ENCODE measurements at regions not wholly inside any gene's neighbourhood (a gene's known extent, or its start where the extent isn't known, plus 50 kb on each side); places are given as distances from the start of the nearest gene placed in this dataset.

DNA sequence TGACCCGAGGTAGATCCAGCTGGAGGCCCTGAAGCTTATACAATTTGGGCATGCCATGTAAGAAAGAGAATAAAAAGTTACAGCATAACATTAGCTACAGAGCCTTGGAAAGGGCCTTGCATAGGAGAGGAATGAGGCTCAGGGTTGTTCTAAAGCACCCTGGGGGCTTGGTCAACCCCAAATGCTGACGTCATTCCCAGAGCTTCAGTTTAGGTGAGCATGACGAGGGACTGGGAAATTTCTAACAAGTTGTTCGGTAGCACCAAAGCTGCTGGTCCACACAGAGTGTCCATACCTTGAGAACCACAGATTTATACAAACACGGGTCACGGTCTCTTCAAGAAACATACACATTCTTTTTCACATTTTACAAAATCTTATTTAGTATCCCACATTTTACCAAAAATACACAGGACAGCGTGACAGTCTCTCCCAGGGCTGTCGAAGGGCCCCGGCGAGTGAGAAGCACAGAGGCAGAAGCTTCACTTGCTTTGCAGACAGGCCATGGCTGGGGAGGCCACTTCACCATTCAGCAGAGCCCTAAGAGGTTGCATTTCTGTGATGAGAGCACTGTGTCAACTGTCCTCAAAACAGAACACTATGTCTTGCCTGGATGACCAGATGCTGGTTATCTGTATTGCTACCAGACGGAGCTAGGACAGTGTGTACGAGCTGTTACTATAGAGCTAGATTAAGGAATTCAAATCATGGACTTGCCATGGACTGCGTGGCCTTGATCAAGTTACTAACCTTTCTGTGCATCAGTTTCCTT, 68.2 kb upstream of the ARRDC4 start:
- TF ChIP-seq, protein P1, sequence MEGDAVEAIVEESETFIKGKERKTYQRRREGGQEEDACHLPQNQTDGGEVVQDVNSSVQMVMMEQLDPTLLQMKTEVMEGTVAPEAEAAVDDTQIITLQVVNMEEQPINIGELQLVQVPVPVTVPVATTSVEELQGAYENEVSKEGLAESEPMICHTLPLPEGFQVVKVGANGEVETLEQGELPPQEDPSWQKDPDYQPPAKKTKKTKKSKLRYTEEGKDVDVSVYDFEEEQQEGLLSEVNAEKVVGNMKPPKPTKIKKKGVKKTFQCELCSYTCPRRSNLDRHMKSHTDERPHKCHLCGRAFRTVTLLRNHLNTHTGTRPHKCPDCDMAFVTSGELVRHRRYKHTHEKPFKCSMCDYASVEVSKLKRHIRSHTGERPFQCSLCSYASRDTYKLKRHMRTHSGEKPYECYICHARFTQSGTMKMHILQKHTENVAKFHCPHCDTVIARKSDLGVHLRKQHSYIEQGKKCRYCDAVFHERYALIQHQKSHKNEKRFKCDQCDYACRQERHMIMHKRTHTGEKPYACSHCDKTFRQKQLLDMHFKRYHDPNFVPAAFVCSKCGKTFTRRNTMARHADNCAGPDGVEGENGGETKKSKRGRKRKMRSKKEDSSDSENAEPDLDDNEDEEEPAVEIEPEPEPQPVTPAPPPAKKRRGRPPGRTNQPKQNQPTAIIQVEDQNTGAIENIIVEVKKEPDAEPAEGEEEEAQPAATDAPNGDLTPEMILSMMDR (IDR thresholded peaks at IDR 0.05; ENCODE audit: borderline replicate concordance) = no peak
- H3K36me3 ChIP-seq = no peaks in the 10 kb centered on the region
- no peak for DNase-seq
- H3K27ac ChIP-seq (replicated peaks) = peak overlapping the region; percentile 85
- peaks cover 8% of the 10 kb centered on the region for H3K27me3 ChIP-seq (ENCODE audit: low read depth)
- no peak overlapping the region for H3K4me3 ChIP-seq
- intact Hi-C loops (cut with micrococcal nuclease) = no loop called here
- peaks cover 31% of the 10 kb centered on the region for H3K4me1 ChIP-seq
- no peaks in the 10 kb centered on the region for H3K9me3 ChIP-seq (replicated peaks)

DNA sequence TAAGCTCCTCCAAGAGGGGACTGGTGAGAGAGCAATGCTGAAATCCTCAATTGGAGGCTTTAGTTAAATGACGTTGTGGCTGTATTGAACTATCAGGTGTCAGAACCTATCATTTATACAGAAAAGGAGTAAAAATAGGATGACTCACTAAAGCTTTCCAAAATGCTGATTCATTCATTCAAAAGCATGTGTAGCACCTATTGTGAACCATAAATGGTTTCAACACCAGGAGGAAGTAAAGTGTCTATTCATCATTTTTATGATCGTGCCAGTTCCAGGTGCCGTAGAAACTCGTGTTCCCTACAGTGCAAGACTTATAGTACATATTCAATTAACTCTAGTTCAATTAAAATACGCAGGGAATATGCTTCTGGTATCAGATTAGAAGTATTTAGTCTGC, 66.5 kb upstream of the ARRDC4 start:
- TF ChIP-seq, protein P1 (IDR thresholded peaks at IDR 0.05; ENCODE audit: borderline replicate concordance) = no peak
- Histone ChIP-seq H3K36me3 (no peaks in the 10 kb centered on the region), H3K4me3 (no peak overlapping the region), H3K4me1 (peaks cover 31% of the 10 kb centered on the region), H3K27ac (replicated peaks) (no peak overlapping the region), H3K27me3 (ENCODE audit: low read depth) (peaks cover 8% of the 10 kb centered on the region), H3K9me3 (replicated peaks) (no peaks in the 10 kb centered on the region)
- DNase-seq = no peak
- intact Hi-C loops (cut with micrococcal nuclease) = no loop called here

DNA sequence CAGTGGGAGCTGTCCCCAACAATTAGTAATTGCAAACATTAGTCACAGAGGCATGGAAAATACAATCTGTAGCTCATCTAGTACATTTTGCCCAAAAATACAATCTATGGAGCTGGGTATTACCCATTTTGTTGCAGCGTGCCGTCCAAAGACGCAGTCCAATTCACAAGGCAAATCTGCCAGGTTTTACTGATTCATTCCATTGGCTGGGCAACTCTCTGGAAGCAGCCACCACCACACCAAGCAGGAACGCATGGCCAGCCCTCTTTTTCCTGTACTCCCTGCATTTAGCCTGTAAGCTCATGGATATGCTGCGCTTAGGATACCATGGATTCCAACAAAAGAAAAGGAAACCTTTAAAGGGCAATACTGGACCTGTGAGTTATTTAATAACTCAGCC, 60.5 kb upstream of the ARRDC4 start:
- intact Hi-C loops (cut with micrococcal nuclease) = loop anchor here (10.0 kb wide), 3 partner anchors 275 to 525 kb away; no protein-coding TSS in a partner anchor
- Histone ChIP-seq H3K4me3 (no peak overlapping the region), H3K36me3 (no peaks in the 10 kb centered on the region), H3K27ac (replicated peaks) (no peak overlapping the region), H3K9me3 (replicated peaks) (no peaks in the 10 kb centered on the region), H3K4me1 (no peaks in the 10 kb centered on the region), H3K27me3 (ENCODE audit: low read depth) (peaks cover 21% of the 10 kb centered on the region)
- no peak for DNase-seq
- TF ChIP-seq, protein P1 (IDR thresholded peaks at IDR 0.05; ENCODE audit: borderline replicate concordance) = no peak

DNA sequence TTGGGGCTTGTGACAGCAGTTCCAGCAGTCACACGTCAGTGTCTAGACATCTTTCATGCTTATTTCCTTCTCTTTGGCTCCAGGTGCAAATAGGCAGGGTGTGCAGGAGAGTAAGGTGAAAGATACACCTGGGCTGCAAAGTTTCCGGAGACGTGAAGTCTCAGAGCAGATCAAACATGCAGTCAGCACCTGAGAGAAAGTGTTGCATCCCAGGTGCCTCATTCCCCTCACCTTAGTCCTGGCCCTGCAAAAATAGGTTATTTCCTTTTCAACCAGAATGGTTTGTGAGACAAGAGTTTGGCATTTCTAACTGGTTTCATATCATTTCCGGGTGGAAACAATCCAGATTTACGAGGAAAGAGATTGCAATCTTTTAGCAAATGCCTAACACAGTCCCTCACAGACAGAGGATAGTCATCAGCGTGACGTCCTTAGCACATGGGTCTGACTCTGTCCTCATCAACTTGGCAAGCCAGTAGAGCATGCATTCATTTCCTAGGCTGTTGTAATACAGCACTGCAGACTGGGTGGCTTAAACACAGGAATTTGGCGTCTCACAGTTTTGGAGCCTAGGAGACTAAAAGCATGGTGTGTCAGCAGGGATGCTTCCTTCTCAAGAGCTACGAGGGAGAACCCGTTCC, 58.2 kb upstream of the ARRDC4 start:
- Histone ChIP-seq H3K4me3 (no peak overlapping the region), H3K4me1 (no peaks in the 10 kb centered on the region), H3K27me3 (ENCODE audit: low read depth) (peaks cover 39% of the 10 kb centered on the region), H3K27ac (replicated peaks) (no peak overlapping the region), H3K9me3 (replicated peaks) (no peaks in the 10 kb centered on the region), H3K36me3 (no peaks in the 10 kb centered on the region)
- intact Hi-C loops (cut with micrococcal nuclease) = loop anchor here (10.0 kb wide), 3 partner anchors 273 to 523 kb away; no protein-coding TSS in a partner anchor
- DNase-seq = no peak
- TF ChIP-seq, protein P1 (IDR thresholded peaks at IDR 0.05; ENCODE audit: borderline replicate concordance) = no peak

DNA sequence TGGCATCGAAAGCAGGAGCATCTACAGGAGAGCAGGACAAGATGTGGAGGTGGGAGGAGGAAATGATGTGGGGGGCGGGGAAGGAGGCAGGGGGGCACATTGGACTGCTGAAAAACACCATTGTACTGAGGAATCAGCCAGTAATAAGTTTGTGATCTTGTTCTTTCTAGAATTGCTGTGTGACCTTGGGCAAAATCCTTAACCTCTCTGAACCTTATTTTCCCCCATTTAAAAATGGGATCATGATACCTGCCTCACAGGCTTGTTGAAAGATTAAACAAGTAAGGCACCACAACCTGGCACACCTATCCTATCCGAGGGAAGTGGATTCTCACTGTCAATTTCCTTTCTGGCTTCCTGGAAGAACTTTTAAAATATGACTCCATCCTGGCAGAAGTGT, 56.9 kb upstream of the ARRDC4 start:
- intact Hi-C loops (cut with micrococcal nuclease) = loop anchor here (10.0 kb wide), 3 partner anchors 271 to 521 kb away; no protein-coding TSS in a partner anchor
- Histone ChIP-seq H3K9me3 (replicated peaks) (no peaks in the 10 kb centered on the region), H3K27ac (replicated peaks) (no peak overlapping the region), H3K27me3 (ENCODE audit: low read depth) (peaks cover 52% of the 10 kb centered on the region), H3K4me1 (no peaks in the 10 kb centered on the region), H3K36me3 (no peaks in the 10 kb centered on the region), H3K4me3 (no peak overlapping the region)
- no peak for DNase-seq
- TF ChIP-seq, protein P1 (IDR thresholded peaks at IDR 0.05; ENCODE audit: borderline replicate concordance) = no peak
